Prostate gland (tissue), 2 donors: ENCODE measurements at regions not wholly inside any gene's neighbourhood (a gene's known extent, or its start where the extent isn't known, plus 50 kb on each side); places are given as distances from the start of the nearest gene placed in this dataset.
A peak's percentile ranks its signal among the peaks of the same experiment; 100 is the strongest.

Source experiments
- DNase-seq: peaks from one replicate; pipeline ENCODE4 v3.0.0-alpha.2; 2019; ENCODE audit warnings: low spot score
- H3K27ac ChIP-seq, 2 donors: fragments of 200-600 bp; sonication (generic); 2 replicates each; pipeline ENCODE4 v1.5.1; 2017 to 2019
- H3K27me3 ChIP-seq: fragments of 200-600 bp; sonication (generic); replicated peaks from 2 replicates; pipeline ENCODE4 v1.5.1; 2019; ENCODE audit not compliant: insufficient read depth
- H3K36me3 ChIP-seq, 2 donors: fragments of 200-600 bp; sonication (generic); 1 replicate in 1 of 2; 2 replicates in 1 of 2; pipeline versions ENCODE4 v1.5.1 to v1.8.1; 2017 to 2019
- H3K4me1 ChIP-seq: fragments of 200-600 bp; sonication (generic); replicated peaks from 2 replicates; pipeline ENCODE4 v1.5.1; 2019
- H3K4me3 ChIP-seq, 2 donors: fragments of 200-600 bp; sonication (generic); 2 replicates each; pipeline ENCODE4 v1.5.1; 2017 to 2019
- H3K9me3 ChIP-seq: fragments of 200-600 bp; sonication (generic); 2 replicates; pipeline ENCODE4 v1.5.1; 2017
- CTCF ChIP-seq, 4 experiments: fragments of 200-600 bp in 2 of 4; fragments of 450-650 bp in 2 of 4; sonication (generic) in 2 of 4; IDR thresholded peaks; 1 replicate in 3 of 4; 2 replicates in 1 of 4; pipeline ENCODE4 v1.5.1; 2016 to 2019; ENCODE audit warnings: antibody characterized with exemption in 4 of 4, mild to moderate bottlenecking in 2 of 4, moderate library complexity in 2 of 4
- POLR2A ChIP-seq: fragments of 450-650 bp; IDR thresholded peaks from one replicate; pipeline ENCODE4 v1.6.1; 2016; ENCODE audit warnings: antibody characterized with exemption, mild to moderate bottlenecking
- POLR2AphosphoS5 ChIP-seq: sonication (generic); formaldehyde crosslinking; IDR thresholded peaks from one replicate; pipeline ENCODE4 v1.6.1; 2017; ENCODE audit warnings: antibody characterized with exemption
- WGBS: methylation state at CpG from one replicate; pipeline ENCODE4 v1.1.5; 2018; 5-methylcytosine and 5-hydroxymethylcytosine counted together
- intact Hi-C: fragments of 100-400 bp; cut with DNase I; formaldehyde crosslinking; loops from one replicate; pipeline ENCODE4 v1.14.2; 2022

GRCh38 chr3:14256561-14257342 is 78.1 kb downstream of the LSM3 start:
- Histone ChIP-seq H3K36me3 (no peaks in the 10 kb centered on the region), H3K27me3 (no peaks in the 10 kb centered on the region), H3K9me3 (no peaks in the 10 kb centered on the region), H3K27ac (no peak overlapping the region), H3K4me3 (no peak overlapping the region), H3K4me1 (no peaks in the 10 kb centered on the region)
- intact Hi-C loops, result no loop called here
- 79% methylated on average over 9 of the region's 9 CpGs for WGBS
- no peak for DNase-seq
- TF ChIP-seq POLR2AphosphoS5 (no peak), CTCF (IDR thresholded peaks at IDR 0.05) (no peak), POLR2A (no peak)

GRCh38 chr3:14258906-14259904 is 80.6 kb downstream of the LSM3 start:
- no peak overlapping the region for H3K4me3 ChIP-seq
- H3K36me3 ChIP-seq, result no peaks in the 10 kb centered on the region
- no peaks in the 10 kb centered on the region for H3K4me1 ChIP-seq
- H3K27ac ChIP-seq, result no peak overlapping the region
- TF ChIP-seq POLR2A, result no peak
- no peak for TF ChIP-seq CTCF (IDR thresholded peaks at IDR 0.05)
- no peak for TF ChIP-seq POLR2AphosphoS5
- intact Hi-C loops, result no loop called here
- H3K9me3 ChIP-seq, result no peaks in the 10 kb centered on the region
- 86% methylated on average over 12 of the region's 12 CpGs for WGBS
- H3K27me3 ChIP-seq, result no peaks in the 10 kb centered on the region
- DNase-seq, result no peak

DNA sequence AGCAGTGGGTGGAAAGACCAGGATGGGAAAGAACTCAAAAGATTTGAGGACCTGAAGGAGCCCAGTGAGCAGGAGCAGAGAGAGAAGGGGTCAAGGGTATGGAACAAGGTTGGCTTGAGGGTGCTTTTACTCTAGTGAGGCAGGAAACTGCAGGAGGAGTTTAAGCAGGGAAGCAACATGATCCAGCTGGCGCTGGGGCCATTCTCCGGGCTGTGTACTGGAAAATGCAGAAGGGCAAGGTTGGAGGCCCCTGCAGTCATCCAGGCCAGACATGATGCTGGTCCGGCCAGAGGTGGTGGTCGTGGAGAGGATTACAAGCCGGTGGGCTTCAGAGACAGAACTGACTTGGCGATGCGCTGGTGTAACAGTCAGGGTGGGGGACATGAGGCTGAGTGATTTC is 81.8 kb downstream of the LSM3 start:
- Histone ChIP-seq H3K4me1 (no peaks in the 10 kb centered on the region), H3K27ac (no peak overlapping the region), H3K9me3 (no peaks in the 10 kb centered on the region), H3K36me3 (no peaks in the 10 kb centered on the region), H3K27me3 (no peaks in the 10 kb centered on the region), H3K4me3 (no peak overlapping the region)
- 87% methylated on average over 7 of the region's 7 CpGs for WGBS
- no peak for TF ChIP-seq POLR2AphosphoS5
- no peak for TF ChIP-seq POLR2A
- no peak for TF ChIP-seq CTCF (IDR thresholded peaks at IDR 0.05)
- intact Hi-C loops, result loop anchor here (2.0 to 10.0 kb wide), 3 partner anchors 58 to 206 kb away; no protein-coding TSS in a partner anchor
- no peak for DNase-seq

- no peaks in the 10 kb centered on the region for H3K36me3 ChIP-seq
- no peak for TF ChIP-seq POLR2A
- TF ChIP-seq POLR2AphosphoS5, result peak; percentile 45
- peak; percentile 95 to 99 (median 96) for TF ChIP-seq CTCF (IDR thresholded peaks at IDR 0.05)
- H3K27me3 ChIP-seq, result no peaks in the 10 kb centered on the region
- peak; percentile 77 for DNase-seq
- intact Hi-C loops, result loop anchor here (2.0 to 10.0 kb wide), 3 partner anchors 59 to 206 kb away; no protein-coding TSS in a partner anchor
- H3K27ac ChIP-seq, result no peak overlapping the region
- H3K4me1 ChIP-seq, result no peaks in the 10 kb centered on the region
- WGBS, result 25% methylated on average over 8 of the region's 8 CpGs
- H3K4me3 ChIP-seq, result no peak overlapping the region
- H3K9me3 ChIP-seq, result no peaks in the 10 kb centered on the region
Observed at GRCh38 chr3:14261229-14261628, 82.6 kb downstream of the LSM3 start.
